Panc1 (cell line): ENCODE measurements at regions not wholly inside any gene's neighbourhood (a gene's known extent, or its start where the extent isn't known, plus 50 kb on each side); places are given as distances from the start of the nearest gene placed in this dataset.

ENCODE experiments used
- ATAC-seq: fragments of 200-7000 bp; cut with Tn5 transposase; 2 replicates; pipeline ENCODE4 v1.9.1; 2020; ENCODE audit warnings: mild to moderate bottlenecking, moderate library complexity
- BruUV-seq: library from RNA; stranded (reverse); fragments of 400-500 nt; replicated peaks from 2 replicates; lab custom pipeline; 2021; lab: Mats Ljungman, UMichigan
- CTCF ChIA-PET: fragments of 300-600 bp; sonication (Branson Sonifier 250); formaldehyde crosslinking; loops from one replicate; lab custom pipeline; 2022; ENCODE audit warnings: antibody characterized with exemption; lab: Charles Lee
- POLR2A ChIA-PET: fragments of 300-600 bp; sonication (Branson Sonifier 250); formaldehyde crosslinking; loops from one replicate; lab custom pipeline; 2022; ENCODE audit warnings: antibody characterized with exemption; lab: Charles Lee
- DNase-seq: peaks from one replicate; pipeline ENCODE4 v3.0.0-alpha.2; 2010; ENCODE audit warnings: low read depth, low spot score
- H3K27ac ChIP-seq: 2 replicates; pipeline ENCODE4 v1.5.1; 2011; ENCODE audit warnings: mild to moderate bottlenecking, low read length, inconsistent platforms
- H3K27me3 ChIP-seq: fragments of 200-500 bp; sonication (Bioruptor generic); 2 replicates; pipeline ENCODE4 v1.6.0; 2014; ENCODE audit warnings: low read length, inconsistent platforms; ENCODE audit not compliant: control insufficient read depth, insufficient read depth
- H3K36me3 ChIP-seq: fragments of 200-500 bp; sonication (Bioruptor generic); 2 replicates; pipeline ENCODE4 v1.5.1; 2014; ENCODE audit warnings: inconsistent platforms, mild to moderate bottlenecking, low read length, moderate library complexity; ENCODE audit not compliant: control insufficient read depth, insufficient read depth
- H3K4me1 ChIP-seq: 2 replicates; pipeline ENCODE4 v1.5.1; 2011; ENCODE audit warnings: inconsistent platforms, mild to moderate bottlenecking, low read length, moderate library complexity; ENCODE audit not compliant: control insufficient read depth, insufficient read depth
- H3K4me3 ChIP-seq, 2 experiments: 2 replicates each; pipeline ENCODE4 v1.5.1; 2011 to 2012; ENCODE audit warnings: low read depth in 2 of 2, low read length in 2 of 2, mild to moderate bottlenecking in 2 of 2, inconsistent platforms in 1 of 2, moderate library complexity in 1 of 2
- H3K9me3 ChIP-seq: fragments of 200-500 bp; sonication (Bioruptor generic); 2 replicates; pipeline ENCODE4 v1.5.1; 2014; ENCODE audit warnings: low read depth, mild to moderate bottlenecking, inconsistent platforms, low read length, moderate library complexity; ENCODE audit not compliant: control insufficient read depth, insufficient read depth
- CTCF ChIP-seq: fragments of 450-650 bp; IDR thresholded peaks from 2 replicates; pipeline ENCODE4 v1.5.1; 2017; ENCODE audit warnings: mild to moderate bottlenecking
- POLR2AphosphoS5 ChIP-seq: IDR thresholded peaks from 2 replicates; pipeline ENCODE4 v1.6.1; 2012; ENCODE audit warnings: mild to moderate bottlenecking, low read depth, low read length, moderate library complexity
- REST ChIP-seq, 2 experiments: IDR thresholded peaks; 2 replicates each; pipeline ENCODE4 v1.6.1; 2011 to 2012; ENCODE audit warnings: low read depth in 2 of 2, control low read depth in 1 of 2, low read length in 1 of 2, mild to moderate bottlenecking in 1 of 2, moderate library complexity in 1 of 2; ENCODE audit not compliant: insufficient read depth in 1 of 2
- SIN3A ChIP-seq: IDR thresholded peaks from 2 replicates; pipeline ENCODE4 v1.6.1; 2012; ENCODE audit warnings: low read depth, mild to moderate bottlenecking, low read length, moderate library complexity, borderline replicate concordance; ENCODE audit not compliant: insufficient read depth
- TCF7L2 ChIP-seq: IDR thresholded peaks from 2 replicates; pipeline ENCODE4 v1.6.1; 2011; ENCODE audit warnings: mild to moderate bottlenecking, low read depth, low read length, inconsistent platforms
- in situ Hi-C: cut with HindIII; loops from 2 replicates; pipeline ENCODE4 v1.10.0; 2016; ENCODE audit warnings: low sequenced_read_pairs, low pct_unique_long_range_greater_than_20kb
- intact Hi-C: fragments of 100-400 bp; cut with micrococcal nuclease; formaldehyde crosslinking; loops from one replicate; pipeline ENCODE4 v1.10.0; 2022; ENCODE audit not compliant: unreplicated experiment

DNA sequence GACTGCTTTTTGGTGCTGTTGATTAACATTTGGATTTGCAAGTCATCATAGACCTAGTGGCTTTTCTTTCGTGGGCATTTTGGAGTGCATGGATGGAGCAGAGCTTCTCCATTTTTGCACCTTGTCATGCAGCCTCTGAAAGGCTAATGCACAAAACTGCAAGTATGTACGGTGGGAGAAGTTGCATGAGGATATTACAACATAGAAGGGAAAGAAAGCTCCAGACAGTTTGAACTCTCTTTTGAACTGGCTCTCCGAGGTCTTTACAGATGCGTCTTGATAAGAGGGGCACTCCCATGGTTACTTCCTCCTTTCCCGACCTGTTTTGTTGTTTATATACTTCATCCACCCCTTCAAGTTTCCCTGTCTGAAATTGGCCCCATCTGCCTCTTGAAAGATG is 147.1 kb upstream of the GBE1 start:
- no TSS peak for BruUV-seq
- ChIA-PET POLR2A (no interaction called here), CTCF (no interaction called here)
- H3K4me3 ChIP-seq, result no peak overlapping the region
- in situ Hi-C loops, result no loop called here
- DNase-seq (no peak), ATAC-seq (no peak)
- no peaks in the 10 kb centered on the region for H3K27me3 ChIP-seq
- H3K36me3 ChIP-seq, result no peaks in the 10 kb centered on the region
- intact Hi-C loops, result no loop called here
- H3K27ac ChIP-seq, result no peak overlapping the region
- no peaks in the 10 kb centered on the region for H3K9me3 ChIP-seq
- no peak for TF ChIP-seq POLR2AphosphoS5
- no peak for TF ChIP-seq CTCF
- no peak for TF ChIP-seq TCF7L2
- no peak for TF ChIP-seq REST (IDR thresholded peaks at IDR 0.05; ENCODE audit: insufficient read depth in 1 of 2, low read depth in 2 of 2, low read length in 1 of 2)
- TF ChIP-seq SIN3A, result no peak
- no peaks in the 10 kb centered on the region for H3K4me1 ChIP-seq

- intact Hi-C loops (no loop called here), in situ Hi-C loops (no loop called here)
- Histone ChIP-seq H3K9me3 (no peaks in the 10 kb centered on the region), H3K27ac (no peak overlapping the region), H3K4me1 (no peaks in the 10 kb centered on the region), H3K4me3 (no peak overlapping the region), H3K36me3 (no peaks in the 10 kb centered on the region), H3K27me3 (no peaks in the 10 kb centered on the region)
- CTCF ChIA-PET, result no interaction called here
- no peak for ATAC-seq
- BruUV-seq, result no TSS peak
- no peak for TF ChIP-seq CTCF
- no peak for TF ChIP-seq POLR2AphosphoS5
- TF ChIP-seq REST (IDR thresholded peaks at IDR 0.05; ENCODE audit: insufficient read depth in 1 of 2, low read depth in 2 of 2, low read length in 1 of 2), result no peak
- TF ChIP-seq SIN3A, result no peak
- no peak for TF ChIP-seq TCF7L2
- POLR2A ChIA-PET, result no interaction called here
- DNase-seq, result no peak
These were observed 136.9 kb upstream of the GBE1 start for GRCh38 chr3:81898336-81898735.
